Fibroblast of skin of scalp (primary cell): ENCODE measurements at regions not wholly inside any gene's neighbourhood (a gene's known extent, or its start where the extent isn't known, plus 50 kb on each side); places are given as distances from the start of the nearest gene placed in this dataset.

Source experiments
- DNase-seq: peaks from one replicate; pipeline ENCODE4 v3.0.0-alpha.2; 2013

- DNase-seq = no peak
These were observed 105.4 kb upstream of the LCLAT1 start for GRCh38 chr2:30341500-30342267.

- DNase-seq = no peak
These were observed 100.4 kb upstream of the LCLAT1 start for GRCh38 chr2:30346471-30347169.

GRCh38 chr2:30348825-30349224 is 98.2 kb upstream of the LCLAT1 start:
- DNase-seq = no peak

- DNase-seq = peak; percentile 70
These were observed 97.4 kb upstream of the LCLAT1 start for GRCh38 chr2:30349691-30350090.

GRCh38 chr2:30351116-30351515 is 95.9 kb upstream of the LCLAT1 start:
- no peak for DNase-seq

- DNase-seq = peak; percentile 16
These were observed 95.1 kb upstream of the LCLAT1 start for GRCh38 chr2:30351949-30352348.

- DNase-seq = no peak
These were observed 92.9 kb upstream of the LCLAT1 start for GRCh38 chr2:30354150-30354549.

- no peak for DNase-seq
These were observed 92.4 kb upstream of the LCLAT1 start for GRCh38 chr2:30354621-30355020.

- DNase-seq = no peak
These were observed 91.7 kb upstream of the LCLAT1 start for GRCh38 chr2:30355306-30355705.

- DNase-seq = no peak
These were observed 91.0 kb upstream of the LCLAT1 start for GRCh38 chr2:30356071-30356470.

- DNase-seq = no peak
These were observed 90.3 kb upstream of the LCLAT1 start for GRCh38 chr2:30356776-30357175.

- no peak for DNase-seq
These were observed 88.7 kb upstream of the LCLAT1 start for GRCh38 chr2:30358351-30358750.

- DNase-seq = peak; percentile 11
These were observed 88.2 kb upstream of the LCLAT1 start for GRCh38 chr2:30358842-30359241.

GRCh38 chr2:30359644-30360167 is 87.3 kb upstream of the LCLAT1 start:
- peak; percentile 34 for DNase-seq

GRCh38 chr2:30361751-30362394 is 85.2 kb upstream of the LCLAT1 start:
- DNase-seq = no peak

- DNase-seq = peak; percentile 80
These were observed 84.5 kb upstream of the LCLAT1 start for GRCh38 chr2:30362468-30363081.

GRCh38 chr2:30363406-30363805 is 83.6 kb upstream of the LCLAT1 start:
- no peak for DNase-seq

- no peak for DNase-seq
These were observed 81.8 kb upstream of the LCLAT1 start for GRCh38 chr2:30365201-30365600.

GRCh38 chr2:30366199-30366691 is 80.8 kb upstream of the LCLAT1 start:
- DNase-seq = peak; percentile 71

GRCh38 chr2:30367232-30368070 is 79.6 kb upstream of the LCLAT1 start:
- peak; percentile 74 for DNase-seq

- DNase-seq = peak; percentile 86
These were observed 78.8 kb upstream of the LCLAT1 start for GRCh38 chr2:30368258-30368657.
